HG02938 (cell line): ENCODE measurements at regions not wholly inside any gene's neighbourhood (a gene's known extent, or its start where the extent isn't known, plus 50 kb on each side); places are given as distances from the start of the nearest gene placed in this dataset.
"Not testable (repeated sequence)": the region's sequence is repeated elsewhere in the genome, so short reads cannot be mapped to it uniquely, and the experiment has no call there.

Source experiments
- ATAC-seq: cut with Tn5 transposase; IDR thresholded peaks from one replicate; pipeline ENCODE4 v1.9.1; 2021; ENCODE audit warnings: mild to moderate bottlenecking, moderate library complexity; ENCODE audit not compliant: unreplicated experiment

DNA sequence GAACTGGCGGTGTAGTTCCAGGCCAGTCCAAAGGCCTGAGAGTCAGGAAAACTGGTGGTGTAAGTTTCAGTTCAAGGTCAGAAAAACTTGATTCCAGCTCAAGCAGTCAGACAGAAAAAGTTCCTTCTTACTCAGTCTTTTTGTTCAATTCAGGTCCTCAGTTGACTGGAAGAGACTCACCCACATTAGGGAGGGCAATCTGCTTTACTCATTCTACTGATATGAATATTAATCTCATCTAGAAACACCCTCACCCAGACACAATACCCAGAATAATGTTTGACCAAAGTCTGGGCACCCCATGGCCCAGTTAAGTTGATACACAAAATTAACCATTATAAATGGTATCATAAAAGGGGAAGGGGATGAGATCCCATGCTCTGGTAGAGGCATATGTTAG lies 50.1 kb upstream of the LTA4H start:
- ATAC-seq: no peak

DNA sequence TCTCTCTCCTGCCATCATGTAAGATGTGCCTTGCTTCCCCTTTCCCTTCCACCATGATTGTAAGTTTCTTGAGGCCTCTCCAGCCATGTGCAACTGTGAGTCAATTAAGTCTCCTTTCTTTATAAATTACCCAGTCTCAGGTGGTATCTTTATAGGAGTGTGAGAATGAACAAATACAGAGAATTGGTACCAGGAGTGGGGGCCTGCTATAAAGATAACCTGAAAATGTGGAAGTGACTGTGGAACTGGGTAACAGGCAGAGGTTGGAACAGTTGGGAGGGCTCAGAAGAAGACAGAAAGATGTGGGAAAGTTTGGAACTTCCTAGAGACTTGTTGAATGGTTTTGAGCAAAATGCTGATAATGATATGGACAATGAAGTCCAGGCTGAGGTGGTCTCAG lies 50.8 kb upstream of the LTA4H start:
- ATAC-seq: not testable (repeated sequence)

DNA sequence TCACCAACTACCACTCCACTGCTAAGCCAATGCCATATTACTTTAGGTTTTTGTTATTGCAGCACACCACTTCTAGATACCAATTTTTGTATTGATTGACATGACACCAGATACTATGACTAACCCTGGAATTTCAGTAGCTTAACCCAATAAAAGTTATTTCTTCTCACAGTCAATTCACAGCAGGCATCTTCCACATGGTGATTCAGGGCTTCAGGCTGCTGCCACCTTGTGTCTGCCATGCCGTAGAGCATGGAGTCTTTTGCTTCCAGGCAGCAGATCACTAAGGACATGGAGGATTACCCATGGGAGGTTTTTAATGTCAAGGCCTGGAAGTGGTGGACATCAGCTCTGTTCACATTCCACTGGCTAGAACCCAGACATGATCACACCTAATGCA lies 56.4 kb upstream of the LTA4H start:
- ATAC-seq: no peak

DNA sequence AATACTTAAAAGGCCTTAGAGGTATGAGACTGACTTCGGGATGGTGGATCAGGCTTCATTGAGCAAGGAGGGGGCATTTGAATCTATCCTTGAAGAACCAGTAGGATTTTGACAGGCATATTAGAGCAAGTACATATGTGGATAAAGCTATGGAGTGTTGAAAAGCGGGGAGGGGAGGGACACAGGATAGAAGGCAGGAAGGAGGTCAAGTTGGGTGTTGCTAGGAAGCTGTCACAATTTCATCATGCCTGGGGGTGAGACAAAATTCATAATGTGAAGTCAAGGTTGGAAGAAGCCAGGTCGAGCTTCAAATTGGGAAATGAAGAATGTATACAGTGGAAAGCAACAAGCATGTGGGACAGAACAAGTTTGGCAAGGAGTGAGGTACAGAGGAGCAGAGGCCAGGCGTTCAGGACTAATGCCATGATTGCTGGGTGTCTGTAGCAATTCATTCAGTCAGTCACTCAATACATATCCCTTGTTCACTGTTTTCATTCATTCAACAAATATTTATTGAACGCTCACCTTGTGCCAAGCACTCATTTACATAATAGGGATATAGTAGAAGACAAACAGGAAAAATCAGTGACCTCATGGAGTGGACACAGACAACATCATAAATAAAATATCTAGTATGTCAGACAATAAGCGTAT lies 58.3 kb upstream of the LTA4H start:
- no peak for ATAC-seq

DNA sequence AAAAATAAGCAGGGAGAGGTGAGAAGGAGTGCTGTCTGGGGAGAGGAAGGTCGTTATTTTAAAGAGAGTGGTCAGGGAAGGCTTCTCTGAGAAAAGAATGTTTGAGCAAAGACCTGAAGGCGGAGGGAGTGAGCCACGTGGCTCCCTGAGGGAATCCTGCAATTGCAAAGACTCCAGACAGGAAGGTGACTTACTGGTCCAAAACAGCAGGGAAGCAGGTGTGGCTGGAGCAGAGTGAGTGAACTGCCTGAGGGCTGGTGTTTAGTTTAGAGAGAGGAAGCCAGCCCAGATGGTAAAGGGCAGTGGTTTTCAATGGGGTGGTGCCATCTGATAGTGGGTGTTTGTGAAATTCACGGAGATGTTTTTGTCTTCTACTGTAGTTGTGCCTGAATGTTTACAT lies 58.8 kb upstream of the LTA4H start:
- no peak for ATAC-seq

DNA sequence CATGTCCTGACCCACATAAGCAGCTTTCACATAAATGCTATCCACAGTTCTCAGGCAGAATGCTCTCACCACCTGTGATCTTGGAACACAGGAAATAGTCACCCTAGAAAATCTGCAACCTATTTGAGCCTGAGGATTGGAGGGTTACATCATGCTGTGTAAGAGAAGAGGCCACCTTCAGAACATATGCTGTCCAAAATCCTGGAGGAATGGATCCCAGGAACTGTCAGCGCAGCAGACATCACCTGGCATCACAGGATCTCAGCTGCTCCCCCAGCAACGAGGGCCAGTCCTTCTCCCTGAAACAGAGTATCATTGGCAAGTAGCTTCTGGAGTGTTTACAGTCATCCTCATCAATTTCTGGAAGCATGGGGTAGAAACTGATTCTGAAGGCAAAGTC lies 63.2 kb upstream of the LTA4H start:
- no peak for ATAC-seq

DNA sequence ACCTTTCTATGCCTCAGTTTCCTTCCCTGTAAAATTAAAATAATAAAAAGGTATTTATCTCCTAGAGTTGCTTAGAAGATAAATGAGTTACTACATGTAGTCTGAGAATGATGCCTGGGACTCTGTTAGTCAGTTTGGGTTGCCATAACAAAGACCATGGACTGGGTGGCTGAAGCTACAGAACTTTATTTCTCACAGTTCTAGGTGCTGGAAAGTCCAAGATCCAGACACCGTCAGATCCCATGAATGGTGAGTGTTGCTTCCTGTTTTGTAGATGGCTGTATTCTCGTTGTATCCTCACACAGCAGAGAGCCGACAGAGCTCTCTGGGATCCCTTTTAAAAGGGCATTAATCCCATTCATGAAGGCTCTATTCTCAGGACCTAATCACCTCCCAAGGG lies 64.0 kb upstream of the LTA4H start:
- no peak for ATAC-seq

DNA sequence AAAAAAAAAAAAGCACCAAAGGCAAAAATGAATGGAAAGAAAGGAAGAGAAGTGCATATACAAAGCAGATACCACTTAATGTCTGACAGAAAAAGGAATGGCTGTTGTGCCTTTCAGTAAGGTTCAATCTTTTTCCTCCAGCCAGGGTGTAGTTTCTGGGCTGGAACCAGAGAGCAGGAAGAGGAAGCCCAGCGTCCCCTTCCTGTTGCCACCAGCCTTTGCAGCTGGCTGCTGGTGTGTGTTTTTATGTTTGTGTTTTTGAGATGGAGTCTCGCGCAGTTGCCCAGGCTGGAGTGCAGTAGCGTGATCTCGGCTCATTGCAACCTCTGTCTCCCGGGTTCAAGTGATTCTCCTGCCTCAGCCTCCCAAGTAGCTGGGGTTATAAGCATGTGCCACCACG lies 64.6 kb upstream of the LTA4H start:
- no peak for ATAC-seq

DNA sequence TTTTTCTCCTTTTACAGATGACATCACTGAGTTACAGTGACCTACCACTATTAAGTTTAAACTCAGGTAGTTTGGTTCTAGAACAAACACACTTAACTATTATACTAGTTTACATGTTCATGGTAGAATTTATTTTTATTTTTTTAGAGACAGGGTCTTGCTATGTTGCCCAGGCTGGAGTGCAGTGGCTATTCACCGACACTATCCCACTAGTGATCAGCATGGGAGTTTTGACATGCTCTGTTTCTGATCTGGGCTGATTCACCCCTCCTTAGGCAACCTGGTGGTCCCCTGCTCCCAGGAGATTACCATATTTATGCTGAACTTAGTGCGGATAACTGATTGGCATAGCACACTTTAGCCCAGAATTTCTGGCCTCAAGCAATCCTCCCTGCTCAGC lies 66.4 kb upstream of the LTA4H start:
- ATAC-seq: no peak

DNA sequence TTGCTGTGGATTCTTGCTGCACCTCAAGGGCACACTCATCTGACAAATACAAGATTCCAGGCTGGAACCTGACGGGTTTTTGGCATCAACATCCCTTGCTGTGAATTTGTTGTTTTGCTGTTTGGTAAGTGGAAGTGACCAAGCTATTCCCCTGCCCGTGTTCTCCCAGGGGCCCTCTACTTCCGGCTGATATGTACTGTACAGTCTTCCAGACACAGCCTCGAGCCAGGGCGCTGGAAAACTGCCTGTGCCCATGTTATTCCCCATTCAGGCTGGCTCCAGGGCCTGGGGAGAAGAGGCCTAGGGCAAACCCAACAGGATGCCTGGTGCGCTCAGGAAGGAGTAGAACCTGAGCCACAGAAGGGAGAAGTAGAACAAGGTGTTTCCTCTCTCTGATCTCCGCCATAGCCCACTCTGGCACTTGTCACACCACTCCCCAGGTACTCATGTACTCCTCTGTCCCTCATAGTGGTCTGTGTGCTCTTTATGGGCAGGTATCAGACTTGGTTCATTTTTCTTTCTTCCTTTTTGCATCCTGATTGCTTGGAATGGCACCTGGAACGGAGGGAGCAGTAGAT lies 67.8 kb upstream of the LTA4H start:
- no peak for ATAC-seq

DNA sequence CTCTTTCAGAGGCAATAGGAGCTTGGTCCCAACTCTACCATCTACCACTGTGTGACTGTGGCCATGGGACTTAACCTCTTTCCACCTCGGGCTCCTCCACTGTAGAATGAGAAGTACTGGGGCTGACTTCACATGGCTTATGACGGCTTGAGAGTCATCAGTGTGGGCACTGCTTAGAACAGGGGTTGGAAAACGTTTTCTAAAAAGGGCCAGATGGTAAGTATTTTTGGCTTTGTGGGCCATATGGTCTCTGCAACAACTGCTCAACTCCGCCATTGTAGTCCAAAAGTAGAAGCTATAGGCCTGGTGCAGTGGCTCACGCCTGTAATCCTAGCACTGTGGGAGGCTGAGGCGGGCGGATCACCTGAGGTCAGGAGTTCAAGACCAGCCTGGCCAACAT lies 69.2 kb upstream of the LTA4H start:
- ATAC-seq: no peak

DNA sequence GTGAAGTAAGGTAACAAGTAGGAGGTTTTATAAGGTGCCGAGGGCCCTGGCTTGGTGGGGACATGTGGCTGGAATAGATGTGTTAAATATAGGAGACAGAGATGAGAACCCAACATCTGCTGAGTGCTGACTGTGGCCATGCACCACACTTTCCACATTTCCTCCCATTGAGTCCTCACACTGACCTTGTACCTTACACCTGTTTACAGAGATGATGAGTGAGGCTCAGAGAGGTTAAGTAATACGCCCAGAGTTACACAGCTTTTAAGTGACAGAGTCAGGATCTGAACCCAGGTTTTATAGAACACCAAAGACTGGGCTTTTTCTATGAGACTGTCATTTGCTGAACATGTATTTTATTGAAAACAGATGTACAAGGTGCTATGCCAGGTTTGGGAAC lies 70.8 kb upstream of the LTA4H start:
- no peak for ATAC-seq

DNA sequence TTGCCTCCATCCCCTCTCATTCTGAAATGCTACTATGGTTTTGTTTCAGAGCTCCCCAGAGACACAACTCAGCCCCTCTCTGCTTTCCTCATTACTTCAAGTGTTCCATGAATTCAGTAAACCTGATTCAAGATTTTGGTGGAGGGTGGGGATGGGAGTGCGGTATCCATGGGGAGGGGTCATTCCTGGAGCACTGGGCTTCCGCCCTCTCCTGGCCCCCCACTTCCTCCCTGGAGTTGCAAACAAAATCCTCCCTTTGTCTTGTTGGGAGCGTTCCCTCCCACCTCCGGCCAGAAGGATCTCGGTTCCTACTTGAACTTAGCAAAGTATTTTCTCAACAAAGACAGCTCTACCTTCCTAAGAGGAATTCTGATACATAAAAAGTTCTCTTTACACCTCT lies 71.8 kb upstream of the LTA4H start:
- no peak for ATAC-seq

DNA sequence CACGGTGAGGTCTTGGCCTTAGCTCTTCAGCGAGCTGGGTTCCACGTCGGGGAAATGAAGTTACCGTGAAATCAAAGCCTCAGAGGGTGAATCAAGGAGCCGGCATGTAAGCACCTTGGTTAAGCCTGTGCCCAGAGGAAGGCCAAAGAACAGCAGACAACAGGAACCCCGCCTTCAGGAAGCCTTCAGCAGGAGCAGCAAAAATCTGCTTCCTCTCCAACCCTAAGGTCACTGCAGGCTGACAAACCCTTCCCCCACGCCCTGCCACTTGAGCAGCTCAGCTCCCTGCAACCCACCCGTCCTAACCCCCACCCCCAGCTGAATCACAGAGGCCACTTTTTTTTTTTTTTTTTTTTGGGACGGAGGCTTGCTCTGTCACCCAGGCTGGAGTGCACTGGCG lies 72.9 kb upstream of the LTA4H start:
- no peak for ATAC-seq

DNA sequence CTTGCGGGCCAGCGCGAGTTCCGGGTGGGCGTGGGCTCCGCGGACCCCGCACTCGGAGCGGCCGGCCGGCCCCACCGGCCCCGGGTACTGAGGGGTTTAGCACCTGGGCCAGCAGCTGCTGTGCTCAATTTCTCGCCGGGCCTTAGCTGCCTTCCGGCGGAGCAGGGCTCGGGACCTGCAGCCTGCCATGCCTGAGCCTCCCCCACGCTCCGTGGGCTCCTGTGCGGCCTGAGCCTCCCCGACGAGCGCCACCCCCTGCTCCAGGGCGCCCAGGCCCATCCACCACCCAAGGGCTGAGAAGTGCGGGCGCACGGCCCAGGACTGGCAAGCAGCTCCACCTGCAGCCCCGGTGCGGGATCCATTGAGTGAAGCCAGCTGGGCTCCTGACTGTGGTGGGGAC lies 73.6 kb upstream of the LTA4H start:
- ATAC-seq: not testable (repeated sequence)

DNA sequence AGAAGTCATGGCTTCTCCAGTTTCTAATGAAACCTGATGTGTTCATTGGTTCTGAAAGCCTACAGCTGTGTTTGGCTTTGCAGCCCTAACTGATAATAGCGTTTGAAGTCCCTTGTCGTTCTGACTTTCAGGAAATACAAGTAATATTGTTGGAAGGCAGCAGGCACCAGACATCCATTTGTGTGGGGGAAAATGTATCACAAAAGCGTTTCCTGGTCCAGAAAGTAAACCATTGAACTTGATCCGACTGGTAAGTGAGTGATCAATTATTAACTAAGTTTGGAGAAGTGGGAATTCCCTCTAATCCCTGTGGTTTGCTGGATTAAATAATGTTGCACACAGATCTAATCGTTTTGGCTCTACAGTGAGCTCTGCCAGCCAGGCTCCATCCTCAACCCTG lies 77.3 kb upstream of the LTA4H start:
- no peak for ATAC-seq

DNA sequence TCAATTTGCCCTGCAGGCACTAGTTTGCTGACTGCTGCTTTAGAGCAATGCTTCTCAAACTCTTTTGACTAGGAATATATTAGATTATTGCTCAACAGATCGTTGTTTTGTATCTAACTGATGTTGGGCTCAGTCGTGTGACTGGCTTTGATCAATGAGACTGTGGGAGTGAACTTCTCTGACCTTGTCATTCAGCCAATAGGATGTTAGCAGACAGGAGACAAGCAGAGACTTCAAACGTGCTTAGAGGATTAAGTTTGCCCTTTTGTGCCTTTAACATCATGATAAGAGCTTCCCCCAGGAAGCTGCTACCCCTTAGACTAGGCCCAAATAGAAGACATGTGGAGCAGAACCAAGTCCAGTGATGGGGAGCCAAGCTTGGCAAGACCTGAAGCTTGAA lies 76.7 kb upstream of the ELK3 start:
- ATAC-seq: no peak

DNA sequence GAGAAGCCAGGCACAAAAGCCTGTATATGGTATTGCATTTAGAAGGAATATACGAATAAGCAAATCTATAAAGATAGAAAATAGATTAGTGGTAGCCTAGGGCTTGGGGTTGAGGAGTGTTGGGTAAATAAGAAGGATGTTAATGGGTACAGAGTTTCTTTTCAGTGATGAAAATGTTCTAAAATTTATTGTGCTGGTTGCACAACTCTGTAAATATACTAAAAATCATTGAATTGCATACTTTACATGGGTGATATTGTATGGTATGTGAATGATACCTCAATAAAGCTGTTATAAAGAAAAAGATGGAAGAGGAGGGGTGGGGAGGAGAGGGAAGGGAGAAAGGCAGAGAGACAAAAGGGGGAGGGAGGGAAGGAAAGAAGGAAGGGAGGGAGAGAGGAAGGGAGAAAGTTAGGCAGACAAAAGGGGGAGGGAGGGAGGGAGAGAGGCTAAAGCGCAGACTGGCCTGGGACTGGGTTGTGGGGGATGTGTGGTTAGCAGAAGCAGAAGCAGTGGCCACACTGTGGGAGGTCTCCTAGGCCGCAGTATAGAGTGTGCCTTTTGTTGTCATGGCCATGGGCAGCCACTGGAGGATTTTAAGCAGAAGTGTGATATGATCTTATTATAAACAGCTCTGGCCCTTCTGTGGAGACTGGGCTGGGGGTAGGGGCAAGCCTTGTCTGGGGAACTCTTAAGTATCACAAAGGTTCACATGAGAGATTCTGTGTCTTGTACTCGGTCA lies 73.6 kb upstream of the ELK3 start:
- ATAC-seq: peak; percentile 94

DNA sequence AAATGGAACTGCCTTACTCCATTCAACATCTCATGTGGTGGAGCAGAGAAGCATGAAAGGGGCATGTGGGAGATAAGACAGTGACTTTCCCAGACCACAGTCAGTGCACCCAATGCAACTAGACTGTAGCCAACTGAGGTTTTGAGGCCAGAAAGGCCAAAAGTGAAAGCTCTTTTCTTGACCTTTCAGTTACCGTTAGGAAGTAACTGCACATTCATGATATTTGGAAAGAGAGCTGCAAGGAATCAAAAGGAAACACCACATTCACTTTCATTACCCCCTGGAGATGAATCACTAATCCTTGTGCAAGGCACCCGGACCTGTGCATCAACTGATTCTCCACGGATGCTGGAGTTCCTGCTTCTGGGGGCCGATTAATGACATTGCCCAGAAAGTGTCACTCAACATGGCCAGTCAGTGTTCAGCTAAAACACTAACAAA lies 72.9 kb upstream of the ELK3 start:
- ATAC-seq: peak; percentile 45

DNA sequence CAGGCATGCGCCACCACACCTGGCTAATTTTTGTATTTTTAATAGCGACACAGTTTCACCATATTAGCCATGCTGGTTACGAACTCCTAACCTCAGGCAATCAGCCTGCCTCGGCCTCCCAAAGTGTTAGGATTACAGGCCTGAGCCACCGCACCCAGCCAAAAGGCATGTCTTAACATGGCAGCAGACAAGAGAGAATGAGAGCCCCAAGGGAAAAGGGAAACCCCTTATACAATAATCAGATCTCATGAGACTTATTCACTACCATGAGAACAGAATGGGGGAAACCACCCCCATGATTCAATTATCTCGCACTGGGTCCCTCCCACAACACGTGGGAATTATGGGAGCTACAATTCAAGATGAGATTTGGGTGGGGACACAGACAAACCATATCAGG lies 65.9 kb upstream of the ELK3 start:
- ATAC-seq: not testable (repeated sequence)

DNA sequence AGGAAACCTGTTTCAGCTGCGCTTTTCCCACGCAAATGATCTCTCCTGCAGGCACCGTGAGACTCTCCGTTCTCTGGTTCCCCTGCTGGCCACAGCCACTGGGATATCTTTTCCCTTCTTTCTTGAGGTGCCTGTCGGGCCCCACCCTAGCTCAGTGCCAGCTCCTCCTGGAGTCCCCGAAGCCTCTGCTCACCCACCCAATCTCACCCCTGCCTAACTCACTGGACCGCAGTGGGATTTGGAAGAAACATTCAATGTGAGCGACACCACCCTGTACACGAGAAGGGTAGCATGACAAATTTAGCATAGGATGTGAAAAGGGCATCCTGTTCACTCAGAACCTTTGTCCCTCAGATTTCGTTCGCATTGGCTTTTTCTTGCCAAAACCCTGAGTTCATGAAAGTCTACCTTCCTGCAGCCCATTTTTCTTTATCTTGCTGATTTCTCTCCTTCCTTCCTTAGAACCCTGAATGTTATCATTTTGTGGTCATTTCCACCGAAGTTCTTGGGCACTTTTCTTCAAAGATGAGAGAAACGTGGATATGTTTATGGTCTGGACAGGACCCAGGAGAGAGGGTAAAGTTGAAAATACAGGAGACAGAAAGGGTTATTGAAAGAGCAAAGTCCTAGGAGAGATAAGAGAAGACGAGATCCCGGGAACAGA lies 63.6 kb upstream of the ELK3 start:
- no peak for ATAC-seq

DNA sequence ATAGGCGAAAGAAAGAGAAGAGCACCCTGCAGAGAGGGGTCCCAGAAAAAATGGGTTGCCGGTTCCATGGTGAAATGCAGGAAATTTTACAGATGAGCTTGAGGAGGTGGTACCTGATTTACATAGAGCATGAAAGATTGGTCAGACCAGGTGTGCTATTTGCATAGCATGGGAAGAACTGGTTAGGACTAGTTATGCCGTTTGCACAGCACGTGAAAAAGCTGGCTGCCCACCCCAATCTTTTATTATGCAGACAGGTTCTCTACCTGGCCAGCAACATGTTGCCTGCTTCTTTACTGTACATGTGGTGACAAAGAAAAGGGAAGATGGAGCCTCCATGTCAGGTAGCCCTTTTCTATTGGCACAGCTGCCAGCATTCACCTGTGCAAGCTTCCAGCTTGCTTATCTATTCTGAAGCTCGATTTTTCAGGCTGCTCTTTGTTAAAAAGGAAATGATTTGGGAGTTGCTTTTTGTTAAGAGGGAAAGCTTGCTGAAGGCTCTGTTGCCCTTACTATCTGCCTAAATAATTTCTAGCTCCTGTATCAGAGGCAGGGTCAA lies 62.9 kb upstream of the ELK3 start:
- ATAC-seq: no peak
